Endothelial cell of umbilical vein (primary cell): ENCODE measurements at regions not wholly inside any gene's neighbourhood (a gene's known extent, or its start where the extent isn't known, plus 50 kb on each side); places are given as distances from the start of the nearest gene placed in this dataset.

ENCODE experiments used
- BruUV-seq: library from RNA; stranded (reverse); fragments of 400-500 nt; replicated peaks from 2 replicates; lab custom pipeline; 2021; lab: Mats Ljungman, UMichigan
- CTCF ChIA-PET: fragments of 300-600, 350-600 bp; sonication (Branson Sonifier 250); formaldehyde crosslinking; loops from one replicate; lab custom pipeline; 2021; ENCODE audit warnings: antibody characterized with exemption, inconsistent platforms; lab: Charles Lee
- POLR2A ChIA-PET: fragments of 300-600, 350-600 bp; sonication (Branson Sonifier 250); formaldehyde crosslinking; loops from one replicate; lab custom pipeline; 2021; ENCODE audit warnings: antibody characterized with exemption, inconsistent platforms; lab: Charles Lee
- DNase-seq: peaks from one replicate; pipeline ENCODE4 v3.0.0-alpha.2; 2011; ENCODE audit warnings: low read depth, low spot score
- FAIRE-seq: peaks from 2 replicates; lab custom pipeline; 2011; peaks lifted over from hg19 to GRCh38; lab: Jason Lieb, UNC
- H2AFZ ChIP-seq: 2 replicates; pipeline ENCODE4 v1.6.0; 2012; ENCODE audit warnings: low read depth, low read length, control low read depth, inconsistent platforms
- H3K27ac ChIP-seq: 2 replicates; pipeline ENCODE4 v1.5.1; 2011; ENCODE audit warnings: low read depth, mild to moderate bottlenecking, control low read depth, low read length, moderate library complexity; ENCODE audit not compliant: insufficient read depth
- H3K27me3 ChIP-seq, 2 experiments: 2 replicates each; pipeline versions ENCODE4 v1.6.0 to v1.6.1; 2011; ENCODE audit warnings: low read length in 2 of 2, mixed read lengths in 1 of 2; ENCODE audit not compliant: control insufficient read depth in 2 of 2, insufficient read depth in 2 of 2
- H3K36me3 ChIP-seq, 2 experiments: 2 replicates in 1 of 2; 3 replicates in 1 of 2; pipeline ENCODE4 v1.5.1; 2011; ENCODE audit warnings: low read length in 2 of 2, mild to moderate bottlenecking in 1 of 2, moderate library complexity in 1 of 2; ENCODE audit not compliant: control insufficient read depth in 2 of 2, insufficient read depth in 2 of 2; ENCODE audit errors: extremely low read depth in 1 of 2
- H3K4me1 ChIP-seq: 3 replicates; pipeline ENCODE4 v1.5.1; 2011; ENCODE audit warnings: mild to moderate bottlenecking, low read length; ENCODE audit not compliant: control insufficient read depth, insufficient read depth; ENCODE audit errors: extremely low read depth
- H3K4me2 ChIP-seq: 2 replicates; pipeline ENCODE4 v1.6.1; 2011; ENCODE audit warnings: low read length, control low read depth, mixed read lengths; ENCODE audit not compliant: insufficient read depth
- H3K4me3 ChIP-seq, 3 experiments: fragments of 200-600 bp in 1 of 3; sonication (generic), shearing (Covaris generic) in 1 of 3; replicated peaks in 1 of 3; 2 replicates each; pipeline ENCODE4 v1.5.1; 2011 to 2016; ENCODE audit warnings: control low read depth in 3 of 3, low read length in 3 of 3, mild to moderate bottlenecking in 2 of 3, inconsistent platforms in 1 of 3, low read depth in 1 of 3, moderate library complexity in 1 of 3; ENCODE audit not compliant: insufficient read depth in 1 of 3
- H3K79me2 ChIP-seq: 2 replicates; pipeline ENCODE4 v1.6.0; 2012; ENCODE audit warnings: low read length, inconsistent platforms; ENCODE audit not compliant: control insufficient read depth, insufficient read depth
- H3K9ac ChIP-seq: replicated peaks from 2 replicates; pipeline ENCODE3; 2011; ENCODE audit warnings: low read length, control low read depth; ENCODE audit not compliant: insufficient read depth; ENCODE audit errors: extremely low read depth
- H3K9me1 ChIP-seq: replicated peaks from 3 replicates; pipeline ENCODE4 v1.6.0; 2011; ENCODE audit warnings: mild to moderate bottlenecking, low read length; ENCODE audit not compliant: control insufficient read depth, insufficient read depth; ENCODE audit errors: extremely low read depth
- H3K9me3 ChIP-seq: replicated peaks from 2 replicates; pipeline ENCODE4 v1.5.1; 2012; ENCODE audit warnings: low read length, inconsistent platforms; ENCODE audit not compliant: control insufficient read depth, insufficient read depth
- H4K20me1 ChIP-seq: replicated peaks from 2 replicates; pipeline ENCODE3; 2011; ENCODE audit warnings: mild to moderate bottlenecking, low read length; ENCODE audit not compliant: control insufficient read depth, insufficient read depth; ENCODE audit errors: extremely low read depth
- EZH2 ChIP-seq: IDR thresholded peaks from 2 replicates; pipeline ENCODE4 v1.6.1; 2012; ENCODE audit warnings: borderline replicate concordance, low read depth, mild to moderate bottlenecking, moderate library complexity, low read length, inconsistent platforms; ENCODE audit not compliant: severe bottlenecking
- FOS ChIP-seq: IDR thresholded peaks from 2 replicates; pipeline ENCODE4 v1.6.1; 2011; ENCODE audit warnings: mild to moderate bottlenecking, low read length, moderate library complexity, borderline replicate concordance; ENCODE audit not compliant: insufficient read depth
- GATA2 ChIP-seq: IDR thresholded peaks from 2 replicates; pipeline ENCODE4 v1.7.0; 2011; ENCODE audit warnings: low read depth, mild to moderate bottlenecking, moderate library complexity, mixed read lengths, low read length; ENCODE audit not compliant: insufficient read length, insufficient read depth
- JUN ChIP-seq: IDR thresholded peaks from 2 replicates; pipeline ENCODE4 v1.6.1; 2011; ENCODE audit warnings: borderline replicate concordance, low read depth; ENCODE audit not compliant: insufficient read length, insufficient read depth
- MYC ChIP-seq: IDR thresholded peaks from one replicate; pipeline ENCODE4 v1.6.1; 2011; ENCODE audit warnings: mild to moderate bottlenecking, low read depth, low read length
- POLR2A ChIP-seq: IDR thresholded peaks from 2 replicates; pipeline ENCODE4 v1.6.1; 2012; ENCODE audit warnings: low read depth, mild to moderate bottlenecking, control low read depth, low read length
- POLR2AphosphoS5 ChIP-seq: IDR thresholded peaks from 2 replicates; pipeline ENCODE4 v1.6.1; 2012; ENCODE audit warnings: low read depth, mild to moderate bottlenecking, control low read depth, low read length, moderate library complexity; ENCODE audit not compliant: insufficient read depth
- dilution Hi-C: fragments of 300-500 bp; cut with MboI; formaldehyde crosslinking; loops from one replicate; pipeline ENCODE4 v1.15.0; 2019; ENCODE audit warnings: low sequenced_read_pairs; ENCODE audit not compliant: extremely low pct_ligation_motif_present
- intact Hi-C: fragments of 100-400 bp; cut with micrococcal nuclease; formaldehyde crosslinking; loops from one replicate; pipeline ENCODE4 v1.10.0; 2022
- TF ChIP-seq, protein P1 (sequence below): IDR thresholded peaks from 2 replicates; pipeline ENCODE4 v1.6.1; 2011; ENCODE audit not compliant: insufficient read depth, insufficient read length
- TF ChIP-seq, protein P2 (sequence below), 2 donors: IDR thresholded peaks; 1 replicate in 1 of 2; 2 replicates in 1 of 2; pipeline ENCODE4 v1.5.1; 2011; ENCODE audit warnings: low read length in 2 of 2, mild to moderate bottlenecking in 2 of 2, moderate library complexity in 2 of 2, control low read depth in 1 of 2, inconsistent platforms in 1 of 2, low read depth in 1 of 2; ENCODE audit not compliant: insufficient read depth in 1 of 2; ENCODE audit errors: extremely low read depth in 1 of 2

DNA sequence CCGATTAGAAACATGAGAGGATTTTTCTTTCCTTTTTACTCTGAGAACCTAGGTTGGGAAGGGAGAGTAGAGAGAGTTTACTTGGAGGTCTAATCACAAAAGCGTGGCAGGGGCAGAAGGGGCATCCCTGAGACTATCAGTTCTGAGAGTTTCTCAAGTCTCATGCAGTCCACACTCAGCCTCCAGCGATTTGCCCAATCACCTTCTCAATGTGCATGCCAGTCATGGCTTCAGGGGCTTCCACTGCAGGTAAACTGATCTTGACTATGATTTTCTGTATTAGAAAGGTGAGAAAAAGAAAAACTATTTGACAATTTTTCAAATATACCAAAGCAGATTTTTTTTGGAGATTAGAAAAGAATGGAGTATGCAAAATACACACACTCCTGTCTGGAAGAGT lies 617.1 kb upstream of the ZFP42 start:
- Histone ChIP-seq H3K9me1 (no peaks in the 10 kb centered on the region), H4K20me1 (no peaks in the 10 kb centered on the region), H3K36me3 (no peaks in the 10 kb centered on the region), H3K9me3 (no peaks in the 10 kb centered on the region), H3K4me3 (no peak overlapping the region), H3K9ac (no peak overlapping the region), H3K27me3 (no peaks in the 10 kb centered on the region), H2AFZ (no peak overlapping the region), H3K79me2 (no peaks in the 10 kb centered on the region), H3K4me2 (no peak overlapping the region), H3K4me1 (no peaks in the 10 kb centered on the region), H3K27ac (no peak overlapping the region)
- ChIA-PET CTCF (interaction anchor here (1.0 kb wide), 1 partner anchor 10 kb away, joined by 3 read pairs; no protein-coding TSS in a partner anchor), POLR2A (no interaction called here)
- intact Hi-C loops = no loop called here
- FAIRE-seq = no peak
- no TSS peak for BruUV-seq
- dilution Hi-C loops = no loop called here
- TF ChIP-seq MYC (no peak), JUN (no peak), FOS (no peak), POLR2AphosphoS5 (no peak), POLR2A (no peak), EZH2 (no peak), GATA2 (no peak)
- TF ChIP-seq, protein P1, sequence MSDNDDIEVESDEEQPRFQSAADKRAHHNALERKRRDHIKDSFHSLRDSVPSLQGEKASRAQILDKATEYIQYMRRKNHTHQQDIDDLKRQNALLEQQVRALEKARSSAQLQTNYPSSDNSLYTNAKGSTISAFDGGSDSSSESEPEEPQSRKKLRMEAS = no peak
- TF ChIP-seq, protein P2, sequence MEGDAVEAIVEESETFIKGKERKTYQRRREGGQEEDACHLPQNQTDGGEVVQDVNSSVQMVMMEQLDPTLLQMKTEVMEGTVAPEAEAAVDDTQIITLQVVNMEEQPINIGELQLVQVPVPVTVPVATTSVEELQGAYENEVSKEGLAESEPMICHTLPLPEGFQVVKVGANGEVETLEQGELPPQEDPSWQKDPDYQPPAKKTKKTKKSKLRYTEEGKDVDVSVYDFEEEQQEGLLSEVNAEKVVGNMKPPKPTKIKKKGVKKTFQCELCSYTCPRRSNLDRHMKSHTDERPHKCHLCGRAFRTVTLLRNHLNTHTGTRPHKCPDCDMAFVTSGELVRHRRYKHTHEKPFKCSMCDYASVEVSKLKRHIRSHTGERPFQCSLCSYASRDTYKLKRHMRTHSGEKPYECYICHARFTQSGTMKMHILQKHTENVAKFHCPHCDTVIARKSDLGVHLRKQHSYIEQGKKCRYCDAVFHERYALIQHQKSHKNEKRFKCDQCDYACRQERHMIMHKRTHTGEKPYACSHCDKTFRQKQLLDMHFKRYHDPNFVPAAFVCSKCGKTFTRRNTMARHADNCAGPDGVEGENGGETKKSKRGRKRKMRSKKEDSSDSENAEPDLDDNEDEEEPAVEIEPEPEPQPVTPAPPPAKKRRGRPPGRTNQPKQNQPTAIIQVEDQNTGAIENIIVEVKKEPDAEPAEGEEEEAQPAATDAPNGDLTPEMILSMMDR (IDR thresholded peaks at IDR 0.05; ENCODE audit: extremely low read depth in 1 of 2, insufficient read depth in 1 of 2, low read depth in 1 of 2, low read length in 2 of 2) = no peak
- DNase-seq = no peak
